ENCODE measurements at regions not wholly inside any gene's neighbourhood (a gene's known extent, or its start where the extent isn't known, plus 50 kb on each side); places are given as distances from the start of the nearest gene placed in this dataset.
A peak's percentile ranks its signal among the peaks of the same experiment; 100 is the strongest.
"Not testable (repeated sequence)": the region's sequence is repeated elsewhere in the genome, so short reads cannot be mapped to it uniquely, and the experiment has no call there.

GRCh38 chr3:5053021-5053831 is 68.9 kb upstream of the ARL8B start:
- Histone ChIP-seq H3K4me3 (ENCODE audit: low read depth, low read length) (no peak overlapping the region), H3K36me3 (ENCODE audit: insufficient read depth, low read length) (no peaks in the 10 kb centered on the region), H3K4me1 (ENCODE audit: control insufficient read depth, insufficient read depth, low read length, unreplicated experiment) (peaks cover 9% of the 10 kb centered on the region), H3K27ac (ENCODE audit: low read depth, low read length) (peak overlapping the region; percentile 57), H3K79me2 (ENCODE audit: control insufficient read depth, insufficient read depth, low read length, unreplicated experiment) (no peaks in the 10 kb centered on the region), H2AFZ (ENCODE audit: low read length, unreplicated experiment) (no peak overlapping the region), H3K27me3 (ENCODE audit: insufficient read depth, low read length) (no peaks in the 10 kb centered on the region)

GRCh38 chr3:5054098-5054497 is 68.0 kb upstream of the ARL8B start:
- Histone ChIP-seq H3K27ac (ENCODE audit: low read depth, low read length) (no peak overlapping the region), H3K36me3 (ENCODE audit: insufficient read depth, low read length) (no peaks in the 10 kb centered on the region), H3K4me3 (ENCODE audit: low read depth, low read length) (no peak overlapping the region), H2AFZ (ENCODE audit: low read length, unreplicated experiment) (no peak overlapping the region), H3K27me3 (ENCODE audit: insufficient read depth, low read length) (no peaks in the 10 kb centered on the region), H3K4me1 (ENCODE audit: control insufficient read depth, insufficient read depth, low read length, unreplicated experiment) (peaks cover 9% of the 10 kb centered on the region), H3K79me2 (ENCODE audit: control insufficient read depth, insufficient read depth, low read length, unreplicated experiment) (no peaks in the 10 kb centered on the region)

- H3K27me3 ChIP-seq (ENCODE audit: insufficient read depth, low read length); H3K4me1 ChIP-seq (ENCODE audit: control insufficient read depth, insufficient read depth, low read length, unreplicated experiment); H3K4me3 ChIP-seq (ENCODE audit: low read depth, low read length); H3K27ac ChIP-seq (ENCODE audit: low read depth, low read length); H3K36me3 ChIP-seq (ENCODE audit: insufficient read depth, low read length); H2AFZ ChIP-seq (ENCODE audit: low read length, unreplicated experiment); H3K79me2 ChIP-seq (ENCODE audit: control insufficient read depth, insufficient read depth, low read length, unreplicated experiment): not testable (repeated sequence)
Observed at GRCh38 chr3:5054579-5054978, 67.5 kb upstream of the ARL8B start.

GRCh38 chr3:5055357-5056110 is 66.6 kb upstream of the ARL8B start:
- Histone ChIP-seq H3K36me3 (ENCODE audit: insufficient read depth, low read length) (no peaks in the 10 kb centered on the region), H3K27me3 (ENCODE audit: insufficient read depth, low read length) (no peaks in the 10 kb centered on the region), H3K79me2 (ENCODE audit: control insufficient read depth, insufficient read depth, low read length, unreplicated experiment) (no peaks in the 10 kb centered on the region), H3K4me3 (ENCODE audit: low read depth, low read length) (no peak overlapping the region), H3K4me1 (ENCODE audit: control insufficient read depth, insufficient read depth, low read length, unreplicated experiment) (peaks cover 9% of the 10 kb centered on the region), H2AFZ (ENCODE audit: low read length, unreplicated experiment) (no peak overlapping the region), H3K27ac (ENCODE audit: low read depth, low read length) (no peak overlapping the region)

- Histone ChIP-seq H3K79me2 (ENCODE audit: control insufficient read depth, insufficient read depth, low read length, unreplicated experiment) (no peaks in the 10 kb centered on the region), H3K4me3 (ENCODE audit: low read depth, low read length) (no peak overlapping the region), H3K4me1 (ENCODE audit: control insufficient read depth, insufficient read depth, low read length, unreplicated experiment) (peaks cover 9% of the 10 kb centered on the region), H2AFZ (ENCODE audit: low read length, unreplicated experiment) (no peak overlapping the region), H3K27ac (ENCODE audit: low read depth, low read length) (no peak overlapping the region), H3K27me3 (ENCODE audit: insufficient read depth, low read length) (no peaks in the 10 kb centered on the region), H3K36me3 (ENCODE audit: insufficient read depth, low read length) (no peaks in the 10 kb centered on the region)
Observed at GRCh38 chr3:5056111-5056391, 66.0 kb upstream of the ARL8B start.

GRCh38 chr3:5057272-5057671 is 64.8 kb upstream of the ARL8B start:
- no peaks in the 10 kb centered on the region for H3K27me3 ChIP-seq (ENCODE audit: insufficient read depth, low read length)
- no peak overlapping the region for H3K27ac ChIP-seq (ENCODE audit: low read depth, low read length)
- H3K36me3 ChIP-seq (ENCODE audit: insufficient read depth, low read length), result no peaks in the 10 kb centered on the region
- H3K4me1 ChIP-seq (ENCODE audit: control insufficient read depth, insufficient read depth, low read length, unreplicated experiment), result peaks cover 9% of the 10 kb centered on the region
- no peaks in the 10 kb centered on the region for H3K79me2 ChIP-seq (ENCODE audit: control insufficient read depth, insufficient read depth, low read length, unreplicated experiment)
- no peak overlapping the region for H3K4me3 ChIP-seq (ENCODE audit: low read depth, low read length)
- H2AFZ ChIP-seq (ENCODE audit: low read length, unreplicated experiment), result no peak overlapping the region

GRCh38 chr3:5057857-5058324 is 64.2 kb upstream of the ARL8B start:
- no peak overlapping the region for H2AFZ ChIP-seq (ENCODE audit: low read length, unreplicated experiment)
- peak overlapping the region; percentile 10; the same call in 1 of the 2 replicates for H3K27ac ChIP-seq (ENCODE audit: low read depth, low read length)
- H3K27me3 ChIP-seq (ENCODE audit: insufficient read depth, low read length), result no peaks in the 10 kb centered on the region
- H3K79me2 ChIP-seq (ENCODE audit: control insufficient read depth, insufficient read depth, low read length, unreplicated experiment), result no peaks in the 10 kb centered on the region
- H3K4me1 ChIP-seq (ENCODE audit: control insufficient read depth, insufficient read depth, low read length, unreplicated experiment), result peaks cover 6% of the 10 kb centered on the region
- H3K36me3 ChIP-seq (ENCODE audit: insufficient read depth, low read length), result no peaks in the 10 kb centered on the region
- H3K4me3 ChIP-seq (ENCODE audit: low read depth, low read length), result no peak overlapping the region

- Histone ChIP-seq H3K36me3 (ENCODE audit: insufficient read depth, low read length) (no peaks in the 10 kb centered on the region), H3K4me3 (ENCODE audit: low read depth, low read length) (no peak overlapping the region), H3K27ac (ENCODE audit: low read depth, low read length) (peak overlapping the region; percentile 10; the same call in 1 of the 2 replicates), H2AFZ (ENCODE audit: low read length, unreplicated experiment) (no peak overlapping the region), H3K4me1 (ENCODE audit: control insufficient read depth, insufficient read depth, low read length, unreplicated experiment) (peaks cover under 1% of the 10 kb centered on the region), H3K79me2 (ENCODE audit: control insufficient read depth, insufficient read depth, low read length, unreplicated experiment) (no peaks in the 10 kb centered on the region), H3K27me3 (ENCODE audit: insufficient read depth, low read length) (no peaks in the 10 kb centered on the region)
Observed at GRCh38 chr3:5058471-5058951, 63.6 kb upstream of the ARL8B start.

- no peak overlapping the region for H2AFZ ChIP-seq (ENCODE audit: low read length, unreplicated experiment)
- no peak overlapping the region for H3K4me3 ChIP-seq (ENCODE audit: low read depth, low read length)
- H3K79me2 ChIP-seq (ENCODE audit: control insufficient read depth, insufficient read depth, low read length, unreplicated experiment), result no peaks in the 10 kb centered on the region
- no peaks in the 10 kb centered on the region for H3K36me3 ChIP-seq (ENCODE audit: insufficient read depth, low read length)
- H3K27me3 ChIP-seq (ENCODE audit: insufficient read depth, low read length), result no peaks in the 10 kb centered on the region
- H3K4me1 ChIP-seq (ENCODE audit: control insufficient read depth, insufficient read depth, low read length, unreplicated experiment), result no peaks in the 10 kb centered on the region
- no peak overlapping the region for H3K27ac ChIP-seq (ENCODE audit: low read depth, low read length)
Observed at GRCh38 chr3:5059782-5060181, 62.3 kb upstream of the ARL8B start.

- Histone ChIP-seq H3K4me1 (ENCODE audit: control insufficient read depth, insufficient read depth, low read length, unreplicated experiment) (no peaks in the 10 kb centered on the region), H3K36me3 (ENCODE audit: insufficient read depth, low read length) (no peaks in the 10 kb centered on the region), H3K4me3 (ENCODE audit: low read depth, low read length) (no peak overlapping the region), H3K27me3 (ENCODE audit: insufficient read depth, low read length) (no peaks in the 10 kb centered on the region), H3K79me2 (ENCODE audit: control insufficient read depth, insufficient read depth, low read length, unreplicated experiment) (no peaks in the 10 kb centered on the region), H3K27ac (ENCODE audit: low read depth, low read length) (no peak overlapping the region), H2AFZ (ENCODE audit: low read length, unreplicated experiment) (no peak overlapping the region)
Observed at GRCh38 chr3:5061218-5061569, 60.9 kb upstream of the ARL8B start.

GRCh38 chr3:5063724-5064123 is 58.4 kb upstream of the ARL8B start:
- Histone ChIP-seq H2AFZ (ENCODE audit: low read length, unreplicated experiment) (no peak overlapping the region), H3K4me1 (ENCODE audit: control insufficient read depth, insufficient read depth, low read length, unreplicated experiment) (no peaks in the 10 kb centered on the region), H3K36me3 (ENCODE audit: insufficient read depth, low read length) (no peaks in the 10 kb centered on the region), H3K4me3 (ENCODE audit: low read depth, low read length) (no peak overlapping the region), H3K27me3 (ENCODE audit: insufficient read depth, low read length) (no peaks in the 10 kb centered on the region), H3K27ac (ENCODE audit: low read depth, low read length) (no peak overlapping the region), H3K79me2 (ENCODE audit: control insufficient read depth, insufficient read depth, low read length, unreplicated experiment) (no peaks in the 10 kb centered on the region)

All from ACC112 (cell line).